ENCODE measurements at regions not wholly inside any gene's neighbourhood (a gene's known extent, or its start where the extent isn't known, plus 50 kb on each side); places are given as distances from the start of the nearest gene placed in this dataset.

DNA sequence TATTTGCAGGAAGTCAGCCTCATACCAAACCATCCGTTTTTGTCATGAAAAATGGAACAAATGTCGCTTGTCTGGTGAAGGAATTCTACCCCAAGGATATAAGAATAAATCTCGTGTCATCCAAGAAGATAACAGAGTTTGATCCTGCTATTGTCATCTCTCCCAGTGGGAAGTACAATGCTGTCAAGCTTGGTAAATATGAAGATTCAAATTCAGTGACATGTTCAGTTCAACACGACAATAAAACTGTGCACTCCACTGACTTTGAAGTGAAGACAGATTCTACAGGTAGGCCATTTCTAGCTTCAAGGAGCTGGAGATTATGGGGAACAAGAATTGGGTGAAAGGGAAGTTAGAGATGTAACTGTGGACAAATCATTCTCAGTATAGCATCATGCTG is 126.1 kb downstream of the DAD1 start:
- TF ChIP-seq MAX (IDR thresholded peaks at IDR 0.05): no peak
- no peak for TF ChIP-seq CEBPB (IDR thresholded peaks at IDR 0.05)
- TF ChIP-seq TAF1 (IDR thresholded peaks at IDR 0.05; ENCODE audit: low read depth): no peak
